Body of pancreas (tissue), 4 donors: ENCODE measurements at regions not wholly inside any gene's neighbourhood (a gene's known extent, or its start where the extent isn't known, plus 50 kb on each side); places are given as distances from the start of the nearest gene placed in this dataset.

ENCODE experiments used
- ATAC-seq: fragments of 150-250 bp; one replicate; pipeline ENCODE4 v1.9.1; 2016
- DNase-seq, 4 donors: peaks; one replicate each; pipeline ENCODE4 v3.0.0-alpha.2; 2019
- H3K27ac ChIP-seq, 4 donors: fragments of 200-600 bp; sonication (generic); 1 replicate in 3 of 4; 2 replicates in 1 of 4; pipeline versions ENCODE4 v1.5.1 to v1.6.1; 2016 to 2019; ENCODE audit warnings: mild to moderate bottlenecking in 1 of 4, mixed read lengths in 1 of 4, moderate library complexity in 1 of 4
- H3K27me3 ChIP-seq, 2 donors: fragments of 200-600 bp; sonication (generic); one replicate each; pipeline ENCODE4 v1.6.0; 2016; ENCODE audit warnings: mild to moderate bottlenecking in 1 of 2
- H3K36me3 ChIP-seq, 2 donors: fragments of 200-600 bp; sonication (generic); replicated peaks in 1 of 2; 2 replicates each; pipeline ENCODE4 v1.5.1; 2016; ENCODE audit warnings: low read depth in 2 of 2; ENCODE audit not compliant: insufficient read depth in 1 of 2
- H3K4me1 ChIP-seq: fragments of 200-600 bp; sonication (generic); one replicate; pipeline ENCODE4 v1.6.0; 2016
- H3K4me3 ChIP-seq, 2 donors: fragments of 200-600 bp; sonication (generic); 1 replicate in 1 of 2; 2 replicates in 1 of 2; pipeline ENCODE4 v1.5.1; 2016 to 2019
- H3K9me3 ChIP-seq, 3 donors: fragments of 200-600 bp; sonication (generic); 1 replicate in 2 of 3; 2 replicates in 1 of 3; pipeline ENCODE4 v1.5.1; 2016
- CTCF ChIP-seq, 7 experiments: fragments of 450-650 bp in 4 of 7; fragments of 200-600 bp in 3 of 7; sonication (generic) in 3 of 7; IDR thresholded peaks; one replicate each; pipeline ENCODE4 v1.5.1; 2016 to 2019; ENCODE audit warnings: antibody characterized with exemption in 7 of 7
- POLR2A ChIP-seq, 3 donors: fragments of 450-650 bp; IDR thresholded peaks; one replicate each; pipeline ENCODE4 v1.6.1; 2016; ENCODE audit warnings: antibody characterized with exemption in 3 of 3, mild to moderate bottlenecking in 2 of 3
- WGBS, 2 donors: methylation state at CpG; one replicate each; pipeline ENCODE4 v1.1.5; 2017; 5-methylcytosine and 5-hydroxymethylcytosine counted together
- intact Hi-C: fragments of 100-400 bp; cut with DNase I; formaldehyde crosslinking; loops from one replicate; pipeline ENCODE4 v1.15.1; 2023

DNA sequence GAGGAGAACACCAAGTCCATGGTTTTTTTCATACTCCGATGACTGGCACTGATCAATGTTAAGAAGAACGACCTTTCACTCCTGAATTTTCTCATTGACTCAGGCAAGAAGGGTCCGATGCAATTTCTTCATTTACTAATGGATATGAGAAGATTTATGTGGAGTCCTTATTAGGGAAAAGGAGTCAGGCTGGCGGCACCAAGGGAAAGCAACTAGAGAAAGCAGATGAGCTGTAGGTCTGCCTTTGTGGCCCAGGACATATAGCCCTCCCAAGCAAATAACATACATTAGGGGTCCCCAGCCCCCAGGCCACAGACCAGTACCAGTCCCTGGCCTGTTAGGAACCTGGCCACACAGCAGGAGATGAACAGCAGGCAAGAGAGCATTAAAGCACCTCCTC is 206.8 kb downstream of the KBTBD8 start:
- WGBS, 2 donors = 76 to 80% methylated on average over 4 of the region's 4 CpGs
- no peaks in the 10 kb centered on the region for H3K36me3 ChIP-seq

DNA sequence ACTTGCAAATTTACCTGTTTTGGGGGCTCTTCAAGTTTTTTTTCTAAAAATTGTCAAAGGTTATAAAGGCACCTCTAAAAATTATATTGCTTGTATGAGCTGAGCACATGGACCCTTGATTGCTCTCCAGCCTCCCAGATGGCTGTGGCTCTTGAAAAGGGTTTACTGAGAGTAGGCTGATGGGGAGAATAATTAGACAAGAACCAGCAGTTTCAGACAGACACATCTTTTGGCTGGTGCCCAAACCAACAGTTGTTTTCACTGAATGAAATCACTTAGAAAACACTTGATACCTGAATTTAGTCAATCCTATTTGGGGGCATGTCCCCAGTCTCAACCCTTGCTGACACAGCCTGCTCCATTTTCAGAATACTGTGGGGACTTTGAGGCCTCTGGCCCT is 217.6 kb downstream of the KBTBD8 start:
- no peak for TF ChIP-seq CTCF (IDR thresholded peaks at IDR 0.05)
- TF ChIP-seq POLR2A (IDR thresholded peaks at IDR 0.05) = no peak
- H3K4me1 ChIP-seq = no peaks in the 10 kb centered on the region

More for the DNA sequence above, 206.8 kb downstream of the KBTBD8 start:
- H3K27ac ChIP-seq = no peak overlapping the region
- DNase-seq (no peak), ATAC-seq (no peak)
- H3K4me1 ChIP-seq = no peaks in the 10 kb centered on the region
- no peaks in the 10 kb centered on the region for H3K9me3 ChIP-seq
- no peak overlapping the region for H3K4me3 ChIP-seq
- TF ChIP-seq CTCF (IDR thresholded peaks at IDR 0.05) (no peak), POLR2A (IDR thresholded peaks at IDR 0.05) (no peak)
- no peaks in the 10 kb centered on the region for H3K27me3 ChIP-seq
- intact Hi-C loops = no loop called here

DNA sequence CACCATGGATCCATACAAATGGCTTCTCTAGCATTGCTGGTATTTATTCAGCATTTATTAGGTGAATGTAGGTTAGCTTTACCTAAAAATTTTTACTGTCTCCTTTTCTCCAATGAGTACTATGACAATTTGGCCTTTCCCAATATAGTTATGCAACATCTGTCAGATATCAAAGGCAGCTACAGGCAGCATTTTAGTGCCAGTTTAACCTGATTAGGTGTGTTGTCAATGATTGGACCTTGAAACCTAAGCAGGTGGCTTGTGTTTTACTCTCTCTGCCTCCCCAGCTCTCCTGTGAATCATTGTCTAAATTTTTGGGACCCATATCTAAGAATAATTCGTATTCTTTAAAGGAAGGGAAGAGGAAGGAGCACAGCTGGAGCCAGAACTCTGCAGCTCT is 228.9 kb downstream of the KBTBD8 start:
- no peak for ATAC-seq
- 4 to 18% methylated on average over 1 of the region's 1 CpG for WGBS, 2 donors
- H3K27ac ChIP-seq = no peak overlapping the region
- H3K9me3 ChIP-seq = no peaks in the 10 kb centered on the region
- no peaks in the 10 kb centered on the region for H3K36me3 ChIP-seq
- intact Hi-C loops = no loop called here
- no peaks in the 10 kb centered on the region for H3K4me1 ChIP-seq
- H3K4me3 ChIP-seq = no peak overlapping the region
- no peak for DNase-seq
- no peak for TF ChIP-seq POLR2A (IDR thresholded peaks at IDR 0.05)
- no peak for TF ChIP-seq CTCF (IDR thresholded peaks at IDR 0.05)
- no peaks in the 10 kb centered on the region for H3K27me3 ChIP-seq

More for the DNA sequence above, 217.6 kb downstream of the KBTBD8 start:
- H3K27ac ChIP-seq = no peak overlapping the region
- ATAC-seq = no peak
- no peak overlapping the region for H3K4me3 ChIP-seq
- no peaks in the 10 kb centered on the region for H3K9me3 ChIP-seq
- intact Hi-C loops = no loop called here
- DNase-seq = no peak
- H3K27me3 ChIP-seq = no peaks in the 10 kb centered on the region
- no peaks in the 10 kb centered on the region for H3K36me3 ChIP-seq

GRCh38 chr3:67228136-67228535 is 230.0 kb downstream of the KBTBD8 start:
- H3K27me3 ChIP-seq = no peaks in the 10 kb centered on the region
- DNase-seq (no peak), ATAC-seq (no peak)
- 72 to 78% methylated on average over 8 of the region's 8 CpGs for WGBS, 2 donors
- TF ChIP-seq POLR2A (IDR thresholded peaks at IDR 0.05) (no peak), CTCF (IDR thresholded peaks at IDR 0.05) (no peak)
- no peak overlapping the region for H3K27ac ChIP-seq
- no peaks in the 10 kb centered on the region for H3K36me3 ChIP-seq
- no peak overlapping the region for H3K4me3 ChIP-seq
- H3K4me1 ChIP-seq = no peaks in the 10 kb centered on the region
- intact Hi-C loops = no loop called here
- H3K9me3 ChIP-seq = no peaks in the 10 kb centered on the region

- no peaks in the 10 kb centered on the region for H3K27me3 ChIP-seq
- H3K4me1 ChIP-seq = no peaks in the 10 kb centered on the region
- ATAC-seq (no peak), DNase-seq (no peak)
- no peak for TF ChIP-seq CTCF (IDR thresholded peaks at IDR 0.05)
- no peak for TF ChIP-seq POLR2A (IDR thresholded peaks at IDR 0.05)
- WGBS, 2 donors = 75 to 81% methylated on average over 3 of the region's 3 CpGs
- no peak overlapping the region for H3K4me3 ChIP-seq
- intact Hi-C loops = no loop called here
- H3K9me3 ChIP-seq = no peaks in the 10 kb centered on the region
- H3K36me3 ChIP-seq = no peaks in the 10 kb centered on the region
- H3K27ac ChIP-seq = no peak overlapping the region
These were observed 234.5 kb downstream of the KBTBD8 start for GRCh38 chr3:67232642-67233041.
